GM19372 (cell line): ENCODE measurements at regions not wholly inside any gene's neighbourhood (a gene's known extent, or its start where the extent isn't known, plus 50 kb on each side); places are given as distances from the start of the nearest gene placed in this dataset.
A peak's percentile ranks its signal among the peaks of the same experiment; 100 is the strongest.

ENCODE experiments used
- ATAC-seq: cut with Tn5 transposase; IDR thresholded peaks from one replicate; pipeline ENCODE4 v1.9.1; 2021; ENCODE audit warnings: mild to moderate bottlenecking, low read depth, moderate library complexity; ENCODE audit not compliant: unreplicated experiment

- ATAC-seq, result no peak
These were observed 50.3 kb upstream of the TCF12 start for GRCh38 chr15:56868170-56868569.

GRCh38 chr15:56866803-56867202 lies 51.6 kb upstream of the TCF12 start:
- ATAC-seq, result no peak

GRCh38 chr15:56857828-56858227 lies 60.6 kb upstream of the TCF12 start:
- ATAC-seq, result no peak

- ATAC-seq, result no peak
These were observed 61.5 kb upstream of the TCF12 start for GRCh38 chr15:56856934-56857333.

- ATAC-seq, result no peak
These were observed 73.6 kb upstream of the TCF12 start for GRCh38 chr15:56844892-56845291.

- ATAC-seq, result no peak
These were observed 74.0 kb upstream of the TCF12 start for GRCh38 chr15:56844471-56844870.

- no peak for ATAC-seq
These were observed 78.8 kb upstream of the TCF12 start for GRCh38 chr15:56839641-56840040.

GRCh38 chr15:56839099-56839498 lies 79.3 kb upstream of the TCF12 start:
- no peak for ATAC-seq

- ATAC-seq, result no peak
These were observed 80.4 kb upstream of the TCF12 start for GRCh38 chr15:56838085-56838484.

- ATAC-seq, result no peak
These were observed 81.2 kb upstream of the TCF12 start for GRCh38 chr15:56837273-56837672.

- ATAC-seq, result no peak
These were observed 82.7 kb upstream of the TCF12 start for GRCh38 chr15:56835718-56836171.

- ATAC-seq, result no peak
These were observed 86.3 kb upstream of the TCF12 start for GRCh38 chr15:56832125-56832524.

GRCh38 chr15:56831467-56832005 lies 86.9 kb upstream of the TCF12 start:
- no peak for ATAC-seq

GRCh38 chr15:56824175-56824574 lies 90.9 kb upstream of the ZNF280D start:
- no peak for ATAC-seq

GRCh38 chr15:56821721-56822425 lies 88.6 kb upstream of the ZNF280D start:
- ATAC-seq, result peak; percentile 76

- ATAC-seq, result no peak
These were observed 87.0 kb upstream of the ZNF280D start for GRCh38 chr15:56820333-56820732.

- no peak for ATAC-seq
These were observed 84.2 kb upstream of the ZNF280D start for GRCh38 chr15:56817321-56818080.

- ATAC-seq, result no peak
These were observed 83.5 kb upstream of the ZNF280D start for GRCh38 chr15:56816781-56817180.

- no peak for ATAC-seq
These were observed 81.9 kb upstream of the ZNF280D start for GRCh38 chr15:56815247-56815646.

GRCh38 chr15:56814429-56814828 lies 81.1 kb upstream of the ZNF280D start:
- no peak for ATAC-seq

- ATAC-seq, result no peak
These were observed 80.7 kb upstream of the ZNF280D start for GRCh38 chr15:56813995-56814394.

- ATAC-seq, result no peak
These were observed 79.7 kb upstream of the ZNF280D start for GRCh38 chr15:56812961-56813360.
